ENCODE measurements at regions not wholly inside any gene's neighbourhood (a gene's known extent, or its start where the extent isn't known, plus 50 kb on each side); places are given as distances from the start of the nearest gene placed in this dataset.
A peak's percentile ranks its signal among the peaks of the same experiment; 100 is the strongest.

- Histone ChIP-seq H3K4me1 (no peaks in the 10 kb centered on the region), H3K27ac (replicated peaks) (no peak overlapping the region), H3K4me3 (no peak overlapping the region), H3K36me3 (no peaks in the 10 kb centered on the region), H3K9me3 (replicated peaks) (no peaks in the 10 kb centered on the region), H3K27me3 (ENCODE audit: low read depth) (peaks cover 30% of the 10 kb centered on the region)
- no peak for DNase-seq
- TF ChIP-seq, protein P1, sequence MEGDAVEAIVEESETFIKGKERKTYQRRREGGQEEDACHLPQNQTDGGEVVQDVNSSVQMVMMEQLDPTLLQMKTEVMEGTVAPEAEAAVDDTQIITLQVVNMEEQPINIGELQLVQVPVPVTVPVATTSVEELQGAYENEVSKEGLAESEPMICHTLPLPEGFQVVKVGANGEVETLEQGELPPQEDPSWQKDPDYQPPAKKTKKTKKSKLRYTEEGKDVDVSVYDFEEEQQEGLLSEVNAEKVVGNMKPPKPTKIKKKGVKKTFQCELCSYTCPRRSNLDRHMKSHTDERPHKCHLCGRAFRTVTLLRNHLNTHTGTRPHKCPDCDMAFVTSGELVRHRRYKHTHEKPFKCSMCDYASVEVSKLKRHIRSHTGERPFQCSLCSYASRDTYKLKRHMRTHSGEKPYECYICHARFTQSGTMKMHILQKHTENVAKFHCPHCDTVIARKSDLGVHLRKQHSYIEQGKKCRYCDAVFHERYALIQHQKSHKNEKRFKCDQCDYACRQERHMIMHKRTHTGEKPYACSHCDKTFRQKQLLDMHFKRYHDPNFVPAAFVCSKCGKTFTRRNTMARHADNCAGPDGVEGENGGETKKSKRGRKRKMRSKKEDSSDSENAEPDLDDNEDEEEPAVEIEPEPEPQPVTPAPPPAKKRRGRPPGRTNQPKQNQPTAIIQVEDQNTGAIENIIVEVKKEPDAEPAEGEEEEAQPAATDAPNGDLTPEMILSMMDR (IDR thresholded peaks at IDR 0.05; ENCODE audit: borderline replicate concordance) = no peak
- intact Hi-C loops (cut with micrococcal nuclease) = no loop called here
Measured at GRCh38 chr20:60223174-60223573, 265.0 kb downstream of the CDH26 start.

DNA sequence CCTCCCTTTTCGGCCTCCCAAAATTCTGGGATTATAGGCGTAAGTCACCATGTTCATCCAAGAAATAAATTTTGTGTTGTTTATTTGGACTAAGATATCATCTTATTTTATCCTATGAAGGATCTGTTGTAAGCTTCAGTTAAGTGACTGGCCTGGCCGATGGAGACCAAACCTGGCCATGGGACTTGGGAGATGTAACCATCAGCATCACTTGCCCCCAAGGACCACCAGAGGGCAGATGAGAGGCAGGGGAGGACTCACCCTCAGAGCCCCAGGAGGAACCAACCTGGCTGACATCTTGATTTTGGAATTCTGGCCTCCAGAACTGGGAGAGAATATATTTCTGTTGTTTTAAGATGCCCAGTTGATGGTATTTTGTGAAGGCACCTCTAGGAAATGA is 266.7 kb downstream of the CDH26 start:
- Histone ChIP-seq H3K27ac (replicated peaks) (no peak overlapping the region), H3K9me3 (replicated peaks) (no peaks in the 10 kb centered on the region), H3K4me1 (no peaks in the 10 kb centered on the region), H3K36me3 (no peaks in the 10 kb centered on the region), H3K27me3 (ENCODE audit: low read depth) (peaks cover 14% of the 10 kb centered on the region), H3K4me3 (no peak overlapping the region)
- TF ChIP-seq, protein P1 (IDR thresholded peaks at IDR 0.05; ENCODE audit: borderline replicate concordance) = peak; percentile 31
- intact Hi-C loops (cut with micrococcal nuclease) = no loop called here
- DNase-seq = no peak

- DNase-seq = no peak
- TF ChIP-seq, protein P1 (IDR thresholded peaks at IDR 0.05; ENCODE audit: borderline replicate concordance) = no peak
- Histone ChIP-seq H3K27ac (replicated peaks) (no peak overlapping the region), H3K27me3 (ENCODE audit: low read depth) (peaks cover 4% of the 10 kb centered on the region), H3K9me3 (replicated peaks) (no peaks in the 10 kb centered on the region), H3K36me3 (no peaks in the 10 kb centered on the region), H3K4me1 (no peaks in the 10 kb centered on the region), H3K4me3 (no peak overlapping the region)
- intact Hi-C loops (cut with micrococcal nuclease) = no loop called here
Measured at GRCh38 chr20:60228255-60228654, 270.0 kb downstream of the CDH26 start.

DNA sequence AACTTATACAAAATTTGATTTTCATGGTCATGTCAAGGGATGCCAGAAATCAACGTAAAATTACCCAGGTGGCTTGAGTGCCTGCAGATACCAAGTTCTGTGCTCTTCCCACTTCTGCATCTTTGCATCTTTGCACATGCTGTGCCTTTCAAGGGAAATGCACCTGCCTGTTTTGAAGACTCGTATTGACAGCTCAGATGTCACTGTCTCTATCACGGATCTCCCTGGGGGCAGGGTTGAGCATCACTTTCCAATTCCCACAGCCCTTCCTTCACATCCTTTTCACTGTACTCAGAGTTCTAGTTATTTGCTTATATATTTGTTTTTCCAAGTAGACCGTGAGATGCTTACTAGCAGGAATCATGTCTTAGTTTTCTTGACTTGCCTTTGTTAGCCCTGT is 274.2 kb downstream of the CDH26 start:
- no peaks in the 10 kb centered on the region for H3K36me3 ChIP-seq
- no peak for DNase-seq
- H3K4me3 ChIP-seq = no peak overlapping the region
- TF ChIP-seq, protein P1 (IDR thresholded peaks at IDR 0.05; ENCODE audit: borderline replicate concordance) = no peak
- peaks cover 16% of the 10 kb centered on the region for H3K27me3 ChIP-seq (ENCODE audit: low read depth)
- H3K9me3 ChIP-seq (replicated peaks) = no peaks in the 10 kb centered on the region
- intact Hi-C loops (cut with micrococcal nuclease) = no loop called here
- no peak overlapping the region for H3K27ac ChIP-seq (replicated peaks)
- H3K4me1 ChIP-seq = no peaks in the 10 kb centered on the region

DNA sequence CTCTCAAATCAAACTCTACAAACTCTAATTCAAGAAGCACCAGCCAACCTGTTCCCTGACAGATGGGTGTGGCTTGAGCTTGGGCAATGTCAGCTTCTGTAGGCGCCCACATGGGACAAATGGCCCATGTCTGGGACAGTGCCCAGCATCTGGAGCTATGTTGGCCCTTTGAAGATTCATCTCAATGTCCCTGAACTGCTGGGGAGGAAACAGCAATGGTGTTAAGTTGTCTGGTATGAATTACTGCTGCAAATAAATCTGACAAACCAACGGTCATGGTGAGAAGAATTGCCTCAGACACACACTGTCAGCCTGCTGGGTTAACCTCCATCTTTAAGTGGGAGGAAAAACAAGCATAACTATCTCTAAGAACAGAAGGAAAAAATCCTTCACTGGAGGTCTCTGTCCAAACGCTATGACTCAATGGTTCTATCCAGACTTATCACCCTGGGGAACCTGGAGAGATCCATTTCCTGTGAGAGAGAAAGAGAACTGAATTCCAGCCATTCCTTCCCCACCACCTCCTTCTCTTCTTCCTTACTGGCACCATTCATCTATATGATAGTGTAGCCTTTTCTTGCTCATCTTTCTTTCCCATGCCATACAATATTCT is 274.9 kb downstream of the CDH26 start:
- no peak for DNase-seq
- no peaks in the 10 kb centered on the region for H3K4me1 ChIP-seq
- no peaks in the 10 kb centered on the region for H3K9me3 ChIP-seq (replicated peaks)
- intact Hi-C loops (cut with micrococcal nuclease) = no loop called here
- TF ChIP-seq, protein P1 (IDR thresholded peaks at IDR 0.05; ENCODE audit: borderline replicate concordance) = no peak
- H3K27ac ChIP-seq (replicated peaks) = no peak overlapping the region
- H3K27me3 ChIP-seq (ENCODE audit: low read depth) = peaks cover 23% of the 10 kb centered on the region
- no peak overlapping the region for H3K4me3 ChIP-seq
- no peaks in the 10 kb centered on the region for H3K36me3 ChIP-seq
